Esophagus muscularis mucosa (tissue), 4 donors: ENCODE measurements at regions not wholly inside any gene's neighbourhood (a gene's known extent, or its start where the extent isn't known, plus 50 kb on each side); places are given as distances from the start of the nearest gene placed in this dataset.

Source experiments
- DNase-seq: peaks from one replicate; pipeline ENCODE4 v3.0.0-alpha.2; 2017; ENCODE audit errors: extremely low spot score
- H3K27ac ChIP-seq, 4 donors: fragments of 200-600 bp; sonication (generic); replicated peaks in 1 of 4; 1 replicate in 3 of 4; 2 replicates in 1 of 4; pipeline ENCODE4 v1.5.1; 2016 to 2019; ENCODE audit warnings: mild to moderate bottlenecking in 1 of 4
- H3K27me3 ChIP-seq, 4 donors: fragments of 200-600 bp; sonication (generic); one replicate each; pipeline versions ENCODE4 v1.5.1 to v1.6.0; 2016 to 2019
- H3K36me3 ChIP-seq, 4 donors: fragments of 200-600 bp; sonication (generic); one replicate each; pipeline ENCODE4 v1.5.1; 2016 to 2019
- H3K4me1 ChIP-seq, 4 donors: fragments of 200-600 bp; sonication (generic); one replicate each; pipeline ENCODE4 v1.5.1; 2016 to 2019
- H3K4me3 ChIP-seq, 4 donors: fragments of 200-600 bp; sonication (generic); 1 replicate in 2 of 4; 2 replicates in 2 of 4; pipeline ENCODE4 v1.5.1; 2016 to 2019; ENCODE audit warnings: mild to moderate bottlenecking in 4 of 4, moderate library complexity in 1 of 4
- H3K9me3 ChIP-seq, 4 donors: fragments of 200-600 bp; sonication (generic); 1 replicate in 3 of 4; 2 replicates in 1 of 4; pipeline ENCODE4 v1.5.1; 2016 to 2019
- CTCF ChIP-seq, 3 experiments: fragments of 200-600 bp in 2 of 3; fragments of 450-650 bp in 1 of 3; sonication (generic) in 2 of 3; IDR thresholded peaks; one replicate each; pipeline ENCODE4 v1.5.1; 2017 to 2019; ENCODE audit warnings: antibody characterized with exemption in 3 of 3, mild to moderate bottlenecking in 2 of 3, moderate library complexity in 1 of 3
- EP300 ChIP-seq: sonication (generic); formaldehyde crosslinking; IDR thresholded peaks from one replicate; pipeline ENCODE4 v1.6.1; 2017; ENCODE audit warnings: antibody characterized with exemption
- POLR2A ChIP-seq: fragments of 450-650 bp; IDR thresholded peaks from one replicate; pipeline ENCODE4 v1.6.1; 2017; ENCODE audit warnings: antibody characterized with exemption, moderate library complexity, mild to moderate bottlenecking, low read depth
- POLR2AphosphoS5 ChIP-seq, 2 donors: sonication (generic); formaldehyde crosslinking; IDR thresholded peaks; one replicate each; pipeline ENCODE4 v1.6.1; 2017; ENCODE audit warnings: antibody characterized with exemption in 2 of 2
- WGBS: methylation state at CpG from one replicate; pipeline ENCODE4 v1.1.5; 2018; 5-methylcytosine and 5-hydroxymethylcytosine counted together
- intact Hi-C: fragments of 100-400 bp; cut with DNase I; formaldehyde crosslinking; loops from one replicate; pipeline ENCODE4 v1.15.1; 2023

- Histone ChIP-seq H3K27me3 (no peaks in the 10 kb centered on the region), H3K9me3 (no peaks in the 10 kb centered on the region), H3K4me1 (no peaks in the 10 kb centered on the region), H3K27ac (no peak overlapping the region), H3K36me3 (no peaks in the 10 kb centered on the region), H3K4me3 (no peak overlapping the region)
- no peak for DNase-seq
- 38% methylated on average over 2 of the region's 2 CpGs for WGBS
- TF ChIP-seq POLR2A (no peak), CTCF (IDR thresholded peaks at IDR 0.05) (no peak)
- intact Hi-C loops: no loop called here
These were observed 337.9 kb upstream of the IL12A start for GRCh38 chr3:159650726-159651125.

GRCh38 chr3:159652452-159652851 lies 336.2 kb upstream of the IL12A start:
- TF ChIP-seq EP300 (no peak), POLR2A (no peak), CTCF (IDR thresholded peaks at IDR 0.05) (no peak), POLR2AphosphoS5 (IDR thresholded peaks at IDR 0.05) (no peak)
- intact Hi-C loops: no loop called here
- H3K36me3 ChIP-seq: no peaks in the 10 kb centered on the region
- no peak overlapping the region for H3K27ac ChIP-seq
- H3K4me3 ChIP-seq: no peak overlapping the region
- peak; percentile 42 for DNase-seq
- H3K27me3 ChIP-seq: no peaks in the 10 kb centered on the region
- H3K4me1 ChIP-seq: no peaks in the 10 kb centered on the region
- H3K9me3 ChIP-seq: no peaks in the 10 kb centered on the region
- WGBS: 74% methylated on average over 2 of the region's 2 CpGs

GRCh38 chr3:159654183-159655134 lies 334.2 kb upstream of the IL12A start:
- intact Hi-C loops: no loop called here
- WGBS: 73% methylated on average over 4 of the region's 4 CpGs
- DNase-seq: peak; percentile 42
- H3K36me3 ChIP-seq: no peaks in the 10 kb centered on the region
- H3K4me3 ChIP-seq: no peak overlapping the region
- TF ChIP-seq POLR2AphosphoS5 (IDR thresholded peaks at IDR 0.05) (no peak), POLR2A (no peak), EP300 (no peak), CTCF (IDR thresholded peaks at IDR 0.05) (no peak)
- H3K27ac ChIP-seq: no peak overlapping the region
- H3K4me1 ChIP-seq: no peaks in the 10 kb centered on the region
- H3K27me3 ChIP-seq: no peaks in the 10 kb centered on the region
- no peaks in the 10 kb centered on the region for H3K9me3 ChIP-seq

- Histone ChIP-seq H3K27me3 (no peaks in the 10 kb centered on the region), H3K4me1 (no peaks in the 10 kb centered on the region), H3K4me3 (no peak overlapping the region), H3K27ac (no peak overlapping the region), H3K9me3 (no peaks in the 10 kb centered on the region), H3K36me3 (no peaks in the 10 kb centered on the region)
- intact Hi-C loops: no loop called here
- TF ChIP-seq POLR2AphosphoS5 (IDR thresholded peaks at IDR 0.05) (no peak), EP300 (no peak), POLR2A (no peak), CTCF (IDR thresholded peaks at IDR 0.05) (no peak)
- DNase-seq: peak; percentile 86
- 93% methylated on average over 2 of the region's 2 CpGs for whole genome bisulfite sequencing
These were observed 333.4 kb upstream of the IL12A start for GRCh38 chr3:159655202-159655601.
